ENCODE measurements at regions not wholly inside any gene's neighbourhood (a gene's known extent, or its start where the extent isn't known, plus 50 kb on each side); places are given as distances from the start of the nearest gene placed in this dataset.

DNA sequence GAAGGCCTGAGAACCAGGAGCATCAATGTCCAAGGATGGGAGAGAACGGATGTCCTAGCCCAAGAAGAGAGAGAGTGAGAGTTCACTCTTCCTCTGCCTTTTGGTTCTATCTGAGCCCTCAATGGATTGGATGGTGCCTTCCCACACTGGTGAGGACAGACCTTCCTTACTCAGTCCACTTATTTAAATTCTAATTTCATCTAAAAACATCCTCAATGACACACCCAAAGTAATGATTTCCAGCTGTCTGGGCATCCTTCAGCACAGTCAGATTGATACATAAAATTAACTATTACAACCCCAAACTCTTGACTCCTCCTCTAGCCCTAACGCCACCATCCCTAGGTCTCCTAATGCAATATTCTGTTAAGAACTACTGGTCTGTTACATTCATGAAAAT, 122.0 kb downstream of the GAS1 start:
- TF ChIP-seq, protein P1, sequence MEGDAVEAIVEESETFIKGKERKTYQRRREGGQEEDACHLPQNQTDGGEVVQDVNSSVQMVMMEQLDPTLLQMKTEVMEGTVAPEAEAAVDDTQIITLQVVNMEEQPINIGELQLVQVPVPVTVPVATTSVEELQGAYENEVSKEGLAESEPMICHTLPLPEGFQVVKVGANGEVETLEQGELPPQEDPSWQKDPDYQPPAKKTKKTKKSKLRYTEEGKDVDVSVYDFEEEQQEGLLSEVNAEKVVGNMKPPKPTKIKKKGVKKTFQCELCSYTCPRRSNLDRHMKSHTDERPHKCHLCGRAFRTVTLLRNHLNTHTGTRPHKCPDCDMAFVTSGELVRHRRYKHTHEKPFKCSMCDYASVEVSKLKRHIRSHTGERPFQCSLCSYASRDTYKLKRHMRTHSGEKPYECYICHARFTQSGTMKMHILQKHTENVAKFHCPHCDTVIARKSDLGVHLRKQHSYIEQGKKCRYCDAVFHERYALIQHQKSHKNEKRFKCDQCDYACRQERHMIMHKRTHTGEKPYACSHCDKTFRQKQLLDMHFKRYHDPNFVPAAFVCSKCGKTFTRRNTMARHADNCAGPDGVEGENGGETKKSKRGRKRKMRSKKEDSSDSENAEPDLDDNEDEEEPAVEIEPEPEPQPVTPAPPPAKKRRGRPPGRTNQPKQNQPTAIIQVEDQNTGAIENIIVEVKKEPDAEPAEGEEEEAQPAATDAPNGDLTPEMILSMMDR (IDR thresholded peaks at IDR 0.05; ENCODE audit: low read length), result no peak
- no peak for TF ChIP-seq EZH2 (IDR thresholded peaks at IDR 0.05; ENCODE audit: borderline replicate concordance, low read length)

Measured in OCI-LY1 (cell line).